Amniotic stem cell (primary cell): ENCODE measurements at regions not wholly inside any gene's neighbourhood (a gene's known extent, or its start where the extent isn't known, plus 50 kb on each side); places are given as distances from the start of the nearest gene placed in this dataset.
"Not testable (repeated sequence)": the region's sequence is repeated elsewhere in the genome, so short reads cannot be mapped to it uniquely, and the experiment has no call there.

Experiments
- DNase-seq: peaks from one replicate; lab custom pipeline; 2025; lab: John Stamatoyannopoulos, UW

GRCh38 chr10:109729895-109730294, 193.4 kb downstream of the XPNPEP1 start:
- DNase-seq, result not testable (repeated sequence)

GRCh38 chr10:109727436-109727835, 195.9 kb downstream of the XPNPEP1 start:
- DNase-seq, result no peak

GRCh38 chr10:109726473-109726872, 196.8 kb downstream of the XPNPEP1 start:
- DNase-seq, result no peak

GRCh38 chr10:109723305-109723704, 200.0 kb downstream of the XPNPEP1 start:
- no peak for DNase-seq

GRCh38 chr10:109721453-109722064, 201.8 kb downstream of the XPNPEP1 start:
- DNase-seq, result no peak

- no peak for DNase-seq
Observed at GRCh38 chr10:109706026-109706560, 217.2 kb downstream of the XPNPEP1 start.

- DNase-seq, result no peak
Observed at GRCh38 chr10:109701633-109702215, 221.6 kb downstream of the XPNPEP1 start.

GRCh38 chr10:109698882-109699664, 224.2 kb downstream of the XPNPEP1 start:
- no peak for DNase-seq

- no peak for DNase-seq
Observed at GRCh38 chr10:109698086-109698485, 225.2 kb downstream of the XPNPEP1 start.

- no peak for DNase-seq
Observed at GRCh38 chr10:109696981-109697775, 226.1 kb downstream of the XPNPEP1 start.

GRCh38 chr10:109696462-109696861, 226.8 kb downstream of the XPNPEP1 start:
- no peak for DNase-seq

GRCh38 chr10:109695988-109696387, 227.3 kb downstream of the XPNPEP1 start:
- DNase-seq, result no peak

GRCh38 chr10:109689785-109690184, 233.5 kb downstream of the XPNPEP1 start:
- DNase-seq, result no peak

GRCh38 chr10:109679478-109679877, 243.8 kb downstream of the XPNPEP1 start:
- DNase-seq, result no peak

- DNase-seq, result no peak
Observed at GRCh38 chr10:109678857-109679256, 244.5 kb downstream of the XPNPEP1 start.

GRCh38 chr10:109676703-109677102, 246.6 kb downstream of the XPNPEP1 start:
- DNase-seq, result no peak

- no peak for DNase-seq
Observed at GRCh38 chr10:109668703-109669102, 254.6 kb downstream of the XPNPEP1 start.

- DNase-seq, result no peak
Observed at GRCh38 chr10:109668154-109668665, 255.1 kb downstream of the XPNPEP1 start.

GRCh38 chr10:109665321-109665720, 258.0 kb downstream of the XPNPEP1 start:
- no peak for DNase-seq

GRCh38 chr10:109664554-109664953, 258.8 kb downstream of the XPNPEP1 start:
- DNase-seq, result no peak

GRCh38 chr10:109663122-109663521, 260.2 kb downstream of the XPNPEP1 start:
- no peak for DNase-seq

- DNase-seq, result not testable (repeated sequence)
Observed at GRCh38 chr10:109652612-109653011, 270.7 kb downstream of the XPNPEP1 start.
